Spleen (tissue), 7 donors: ENCODE measurements at regions not wholly inside any gene's neighbourhood (a gene's known extent, or its start where the extent isn't known, plus 50 kb on each side); places are given as distances from the start of the nearest gene placed in this dataset.

Experiments
- CTCF ChIP-seq, 11 experiments: fragments of 200-600 bp in 7 of 11; fragments of 450-650 bp in 4 of 11; sonication (generic) in 4 of 11; IDR thresholded peaks in 8 of 11; conservative IDR thresholded peaks in 3 of 11; 1 replicate in 7 of 11; 2 replicates in 4 of 11; pipeline versions ENCODE4 v1.4.0 to v1.8.0; 2016 to 2021; ENCODE audit warnings: antibody characterized with exemption in 11 of 11, inconsistent platforms in 4 of 11, mild to moderate bottlenecking in 1 of 11
- POLR2AphosphoS5 ChIP-seq, 3 donors: sonication (generic); formaldehyde crosslinking; IDR thresholded peaks; one replicate each; pipeline ENCODE4 v1.5.1; 2017; ENCODE audit warnings: antibody characterized with exemption in 3 of 3
- donor health status: DM: no; HTN: no; CAD: no; lungs with moderate emphysema.
- donor health status: DM: no; HTN: no; CAD: no.
- donor health status: DM: no; HTN: no; CAD: no.

GRCh38 chr5:125528881-125529280, 782.4 kb upstream of the ZNF608 start:
- no peak for TF ChIP-seq CTCF (IDR thresholded peaks at IDR 0.05 in 8 of 11, conservative IDR thresholded peaks at IDR 0.05 in 3 of 11)
- no peak for TF ChIP-seq POLR2AphosphoS5 (IDR thresholded peaks at IDR 0.05)
